Prostate gland (tissue), 2 donors: ENCODE measurements at regions not wholly inside any gene's neighbourhood (a gene's known extent, or its start where the extent isn't known, plus 50 kb on each side); places are given as distances from the start of the nearest gene placed in this dataset.
"Not testable (repeated sequence)": the region's sequence is repeated elsewhere in the genome, so short reads cannot be mapped to it uniquely, and the experiment has no call there.

ENCODE experiments used
- DNase-seq: peaks from one replicate; pipeline ENCODE4 v3.0.0-alpha.2; 2019; ENCODE audit warnings: low spot score
- H3K27ac ChIP-seq, 2 donors: fragments of 200-600 bp; sonication (generic); 2 replicates each; pipeline ENCODE4 v1.5.1; 2017 to 2019
- H3K27me3 ChIP-seq: fragments of 200-600 bp; sonication (generic); replicated peaks from 2 replicates; pipeline ENCODE4 v1.5.1; 2019; ENCODE audit not compliant: insufficient read depth
- H3K36me3 ChIP-seq, 2 donors: fragments of 200-600 bp; sonication (generic); 1 replicate in 1 of 2; 2 replicates in 1 of 2; pipeline versions ENCODE4 v1.5.1 to v1.8.1; 2017 to 2019
- H3K4me1 ChIP-seq: fragments of 200-600 bp; sonication (generic); replicated peaks from 2 replicates; pipeline ENCODE4 v1.5.1; 2019
- H3K4me3 ChIP-seq, 2 donors: fragments of 200-600 bp; sonication (generic); 2 replicates each; pipeline ENCODE4 v1.5.1; 2017 to 2019
- H3K9me3 ChIP-seq: fragments of 200-600 bp; sonication (generic); 2 replicates; pipeline ENCODE4 v1.5.1; 2017
- POLR2A ChIP-seq: fragments of 450-650 bp; IDR thresholded peaks from one replicate; pipeline ENCODE4 v1.6.1; 2016; ENCODE audit warnings: antibody characterized with exemption, mild to moderate bottlenecking
- POLR2AphosphoS5 ChIP-seq: sonication (generic); formaldehyde crosslinking; IDR thresholded peaks from one replicate; pipeline ENCODE4 v1.6.1; 2017; ENCODE audit warnings: antibody characterized with exemption
- WGBS: methylation state at CpG from one replicate; pipeline ENCODE4 v1.1.5; 2018; 5-methylcytosine and 5-hydroxymethylcytosine counted together
- intact Hi-C: fragments of 100-400 bp; cut with DNase I; formaldehyde crosslinking; loops from one replicate; pipeline ENCODE4 v1.14.2; 2022
- TF ChIP-seq, protein P1 (sequence below), 4 experiments: fragments of 200-600 bp in 2 of 4; fragments of 450-650 bp in 2 of 4; sonication (generic) in 2 of 4; IDR thresholded peaks; 1 replicate in 3 of 4; 2 replicates in 1 of 4; pipeline ENCODE4 v1.5.1; 2016 to 2019; ENCODE audit warnings: antibody characterized with exemption in 4 of 4, mild to moderate bottlenecking in 2 of 4, moderate library complexity in 2 of 4

DNA sequence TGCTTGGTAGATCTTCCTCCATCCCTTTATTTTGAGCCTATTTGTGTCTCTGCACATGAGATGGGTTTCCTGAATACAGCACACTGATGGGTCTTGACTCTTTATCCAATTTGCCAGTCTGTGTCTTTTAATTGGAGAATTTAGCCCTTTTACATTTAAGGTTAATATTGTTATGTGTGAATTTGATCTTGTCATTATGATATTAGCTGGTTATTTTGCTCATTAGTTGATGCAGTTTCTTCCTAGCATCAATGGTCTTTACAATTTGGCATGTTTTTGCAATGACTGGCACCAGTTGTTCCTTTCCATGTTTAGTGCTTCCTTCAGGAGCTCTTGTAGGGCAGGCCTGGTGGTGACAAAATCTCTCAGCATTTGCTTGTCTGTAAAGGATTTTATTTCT is 72.4 kb downstream of the HNRNPD start:
- intact Hi-C loops, H3K27ac ChIP-seq, H3K36me3 ChIP-seq, DNase-seq, H3K4me3 ChIP-seq, H3K27me3 ChIP-seq, H3K4me1 ChIP-seq, H3K9me3 ChIP-seq: not testable (repeated sequence)

- TF ChIP-seq POLR2A (no peak), POLR2AphosphoS5 (no peak)
- TF ChIP-seq, protein P1, sequence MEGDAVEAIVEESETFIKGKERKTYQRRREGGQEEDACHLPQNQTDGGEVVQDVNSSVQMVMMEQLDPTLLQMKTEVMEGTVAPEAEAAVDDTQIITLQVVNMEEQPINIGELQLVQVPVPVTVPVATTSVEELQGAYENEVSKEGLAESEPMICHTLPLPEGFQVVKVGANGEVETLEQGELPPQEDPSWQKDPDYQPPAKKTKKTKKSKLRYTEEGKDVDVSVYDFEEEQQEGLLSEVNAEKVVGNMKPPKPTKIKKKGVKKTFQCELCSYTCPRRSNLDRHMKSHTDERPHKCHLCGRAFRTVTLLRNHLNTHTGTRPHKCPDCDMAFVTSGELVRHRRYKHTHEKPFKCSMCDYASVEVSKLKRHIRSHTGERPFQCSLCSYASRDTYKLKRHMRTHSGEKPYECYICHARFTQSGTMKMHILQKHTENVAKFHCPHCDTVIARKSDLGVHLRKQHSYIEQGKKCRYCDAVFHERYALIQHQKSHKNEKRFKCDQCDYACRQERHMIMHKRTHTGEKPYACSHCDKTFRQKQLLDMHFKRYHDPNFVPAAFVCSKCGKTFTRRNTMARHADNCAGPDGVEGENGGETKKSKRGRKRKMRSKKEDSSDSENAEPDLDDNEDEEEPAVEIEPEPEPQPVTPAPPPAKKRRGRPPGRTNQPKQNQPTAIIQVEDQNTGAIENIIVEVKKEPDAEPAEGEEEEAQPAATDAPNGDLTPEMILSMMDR (IDR thresholded peaks at IDR 0.05): no peak
- 82% methylated on average over 2 of the region's 2 CpGs for WGBS
- H3K27ac ChIP-seq: no peak overlapping the region
- no peaks in the 10 kb centered on the region for H3K9me3 ChIP-seq
- H3K36me3 ChIP-seq: no peaks in the 10 kb centered on the region
- DNase-seq: no peak
- H3K4me3 ChIP-seq: no peak overlapping the region
- intact Hi-C loops: no loop called here
- no peaks in the 10 kb centered on the region for H3K4me1 ChIP-seq
- H3K27me3 ChIP-seq: no peaks in the 10 kb centered on the region
Measured at GRCh38 chr4:82293304-82293703, 80.5 kb downstream of the HNRNPD start.

GRCh38 chr4:82287720-82288119 is 86.1 kb downstream of the HNRNPD start:
- intact Hi-C loops: loop anchor here (5.0 kb wide), 1 partner anchor 70 kb away; no protein-coding TSS in a partner anchor
- Histone ChIP-seq H3K9me3 (no peaks in the 10 kb centered on the region), H3K27me3 (no peaks in the 10 kb centered on the region), H3K4me1 (no peaks in the 10 kb centered on the region), H3K27ac (no peak overlapping the region), H3K36me3 (no peaks in the 10 kb centered on the region), H3K4me3 (no peak overlapping the region)
- TF ChIP-seq POLR2A: no peak
- TF ChIP-seq POLR2AphosphoS5: no peak
- TF ChIP-seq, protein P1 (IDR thresholded peaks at IDR 0.05): no peak
- DNase-seq: no peak
- WGBS: 67% methylated on average over 5 of the region's 5 CpGs

DNA sequence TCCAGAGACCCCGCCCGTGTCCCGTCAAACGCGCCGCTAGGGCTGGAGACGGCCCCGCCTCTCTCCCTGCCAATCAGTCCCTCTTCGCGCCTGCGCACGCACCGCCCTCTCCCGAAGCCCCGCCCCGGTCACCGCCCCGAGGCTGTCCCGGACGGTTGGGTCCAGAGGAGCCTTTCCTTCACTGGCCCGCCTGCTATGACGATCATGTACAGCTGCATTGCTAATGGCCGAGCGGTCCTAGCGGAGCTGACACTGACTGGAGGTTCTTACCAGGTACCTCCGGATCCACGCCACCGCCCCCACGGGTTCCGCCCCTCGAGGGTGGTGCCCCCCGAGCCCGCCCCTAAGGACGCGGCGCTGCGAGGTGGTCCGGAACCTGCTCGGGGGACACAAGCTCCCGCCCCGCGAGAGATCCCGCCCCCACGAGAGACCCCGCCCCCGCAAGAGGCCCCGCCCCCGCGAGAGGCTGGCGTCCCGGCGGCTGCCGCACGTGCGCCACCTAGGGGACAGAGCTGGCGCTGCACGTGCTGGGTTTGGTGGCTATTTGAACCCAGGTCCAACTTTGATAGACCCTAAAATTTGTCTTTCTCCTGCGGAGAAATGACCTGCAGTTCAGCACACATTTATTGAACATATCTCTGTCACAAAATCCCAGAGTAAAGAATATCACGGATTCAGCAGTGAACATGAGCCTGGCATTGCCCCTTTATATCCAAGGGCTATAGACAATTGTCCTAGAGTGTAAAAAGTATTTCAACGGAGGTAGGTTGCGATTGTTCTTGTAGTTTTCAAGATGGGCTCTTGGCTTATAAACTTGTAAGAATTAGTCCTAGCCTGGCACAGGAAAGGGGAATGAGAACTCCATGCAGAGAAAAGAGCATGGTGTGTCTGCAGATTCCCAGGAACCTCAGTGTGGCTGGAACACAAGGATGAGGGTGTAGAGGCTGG is 88.7 kb downstream of the HNRNPD start:
- intact Hi-C loops: loop anchor here (5.0 kb wide), 2 partner anchors 72 to 87 kb away; partner anchors contain the start of gene HNRNPD
- H3K27me3 ChIP-seq: no peaks in the 10 kb centered on the region
- H3K4me1 ChIP-seq: no peaks in the 10 kb centered on the region
- DNase-seq: peak; percentile 99
- peak overlapping the region; percentile 23 to 37 for H3K4me3 ChIP-seq
- peak overlapping the region; percentile 55 to 65 for H3K27ac ChIP-seq
- 2% methylated on average over 31 of the region's 61 CpGs for WGBS
- TF ChIP-seq, protein P1 (IDR thresholded peaks at IDR 0.05): peak; percentile 73 to 94 (median 88)
- TF ChIP-seq POLR2AphosphoS5: peak; percentile 94
- TF ChIP-seq POLR2A: peak; percentile 21
- no peaks in the 10 kb centered on the region for H3K36me3 ChIP-seq
- H3K9me3 ChIP-seq: no peaks in the 10 kb centered on the region

- DNase-seq: no peak
- WGBS: 4% methylated on average over 9 of the region's 9 CpGs
- H3K27me3 ChIP-seq: no peaks in the 10 kb centered on the region
- H3K9me3 ChIP-seq: no peaks in the 10 kb centered on the region
- TF ChIP-seq POLR2AphosphoS5: no peak
- TF ChIP-seq, protein P1 (IDR thresholded peaks at IDR 0.05): no peak
- no peak for TF ChIP-seq POLR2A
- peak overlapping the region; percentile 55 to 65 for H3K27ac ChIP-seq
- H3K4me1 ChIP-seq: no peaks in the 10 kb centered on the region
- intact Hi-C loops: loop anchor here (5.0 kb wide), 1 partner anchor 88 kb away; the partner anchor contains the start of gene HNRNPD
- H3K36me3 ChIP-seq: no peaks in the 10 kb centered on the region
- peak overlapping the region; percentile 23 to 37 for H3K4me3 ChIP-seq
Measured at GRCh38 chr4:82284475-82284857, 89.3 kb downstream of the HNRNPD start.
